GM12878 (cell line): ENCODE measurements at regions not wholly inside any gene's neighbourhood (a gene's known extent, or its start where the extent isn't known, plus 50 kb on each side); places are given as distances from the start of the nearest gene placed in this dataset.

Experiments used
- CEBPB ChIP-seq, 2 experiments: fragments of 150-350 bp in 1 of 2; IDR thresholded peaks; 2 replicates each; pipeline ENCODE4 v1.6.1; 2012 to 2014; ENCODE audit warnings: low read depth in 2 of 2, low read length in 2 of 2, borderline replicate concordance in 1 of 2, inconsistent platforms in 1 of 2
- IKZF1 ChIP-seq: fragments of 450-650 bp; conservative IDR thresholded peaks from 2 replicates; pipeline ENCODE4 v1.6.1; 2017; ENCODE audit warnings: antibody characterized with exemption, mild to moderate bottlenecking
- TF ChIP-seq, protein P1 (sequence below), 3 experiments: IDR thresholded peaks in 2 of 3; conservative IDR thresholded peaks in 1 of 3; 2 replicates each; pipeline ENCODE4 v1.5.1; 2011; ENCODE audit warnings: low read depth in 3 of 3, low read length in 3 of 3, mild to moderate bottlenecking in 3 of 3, control low read depth in 2 of 3, moderate library complexity in 2 of 3, inconsistent platforms in 1 of 3, mixed read lengths in 1 of 3; ENCODE audit not compliant: control insufficient read depth in 2 of 3, insufficient read depth in 1 of 3; ENCODE audit errors: extremely low read depth in 1 of 3

DNA sequence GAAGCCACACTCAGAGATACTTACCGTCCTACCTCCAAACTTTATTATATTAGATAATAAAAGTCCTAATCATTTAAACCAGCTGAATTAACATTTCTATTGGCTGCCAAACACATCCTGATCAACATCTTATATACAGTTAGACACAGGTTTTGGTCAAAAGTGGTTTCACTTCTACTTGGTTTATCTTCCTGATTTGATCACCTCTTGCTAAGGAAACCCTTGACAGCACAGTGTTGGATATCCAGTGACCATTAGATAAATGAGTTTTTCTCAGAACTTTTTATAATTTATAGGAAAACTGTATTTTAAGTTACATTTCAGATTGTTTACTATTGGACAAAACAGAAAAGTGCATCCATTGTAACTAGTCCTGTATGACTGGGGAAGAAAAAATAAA lies 198.4 kb upstream of the NR2F2 start:
- TF ChIP-seq, protein P1, sequence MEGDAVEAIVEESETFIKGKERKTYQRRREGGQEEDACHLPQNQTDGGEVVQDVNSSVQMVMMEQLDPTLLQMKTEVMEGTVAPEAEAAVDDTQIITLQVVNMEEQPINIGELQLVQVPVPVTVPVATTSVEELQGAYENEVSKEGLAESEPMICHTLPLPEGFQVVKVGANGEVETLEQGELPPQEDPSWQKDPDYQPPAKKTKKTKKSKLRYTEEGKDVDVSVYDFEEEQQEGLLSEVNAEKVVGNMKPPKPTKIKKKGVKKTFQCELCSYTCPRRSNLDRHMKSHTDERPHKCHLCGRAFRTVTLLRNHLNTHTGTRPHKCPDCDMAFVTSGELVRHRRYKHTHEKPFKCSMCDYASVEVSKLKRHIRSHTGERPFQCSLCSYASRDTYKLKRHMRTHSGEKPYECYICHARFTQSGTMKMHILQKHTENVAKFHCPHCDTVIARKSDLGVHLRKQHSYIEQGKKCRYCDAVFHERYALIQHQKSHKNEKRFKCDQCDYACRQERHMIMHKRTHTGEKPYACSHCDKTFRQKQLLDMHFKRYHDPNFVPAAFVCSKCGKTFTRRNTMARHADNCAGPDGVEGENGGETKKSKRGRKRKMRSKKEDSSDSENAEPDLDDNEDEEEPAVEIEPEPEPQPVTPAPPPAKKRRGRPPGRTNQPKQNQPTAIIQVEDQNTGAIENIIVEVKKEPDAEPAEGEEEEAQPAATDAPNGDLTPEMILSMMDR (IDR thresholded peaks at IDR 0.05 in 2 of 3, conservative IDR thresholded peaks at IDR 0.05 in 1 of 3; ENCODE audit: control insufficient read depth in 2 of 3, extremely low read depth in 1 of 3, insufficient read depth in 1 of 3, low read depth in 3 of 3, low read length in 3 of 3) = no peak
- TF ChIP-seq CEBPB (IDR thresholded peaks at IDR 0.05; ENCODE audit: borderline replicate concordance in 1 of 2, low read depth in 2 of 2, low read length in 2 of 2) = no peak
- TF ChIP-seq IKZF1 = no peak
